HG03064 (cell line): ENCODE measurements at regions not wholly inside any gene's neighbourhood (a gene's known extent, or its start where the extent isn't known, plus 50 kb on each side); places are given as distances from the start of the nearest gene placed in this dataset.
"Not testable (repeated sequence)": the region's sequence is repeated elsewhere in the genome, so short reads cannot be mapped to it uniquely, and the experiment has no call there.

Experiments used
- ATAC-seq: cut with Tn5 transposase; IDR thresholded peaks from one replicate; pipeline ENCODE4 v1.9.1; 2021; ENCODE audit warnings: low read depth; ENCODE audit not compliant: unreplicated experiment

- ATAC-seq = no peak
Measured at GRCh38 chr6:169861431-169862042, 110.1 kb downstream of the ERMARD start.

- no peak for ATAC-seq
Measured at GRCh38 chr6:169859978-169860703, 108.7 kb downstream of the ERMARD start.

- ATAC-seq = no peak
Measured at GRCh38 chr6:169859401-169859977, 108.1 kb downstream of the ERMARD start.

GRCh38 chr6:169858935-169859351 lies 107.5 kb downstream of the ERMARD start:
- ATAC-seq = no peak

- ATAC-seq = no peak
Measured at GRCh38 chr6:169858293-169858934, 107.0 kb downstream of the ERMARD start.

- ATAC-seq = no peak
Measured at GRCh38 chr6:169857343-169858292, 106.2 kb downstream of the ERMARD start.

GRCh38 chr6:169856442-169857342 lies 105.3 kb downstream of the ERMARD start:
- not testable (repeated sequence) for ATAC-seq

- ATAC-seq = no peak
Measured at GRCh38 chr6:169854813-169855212, 103.4 kb downstream of the ERMARD start.

GRCh38 chr6:169854083-169854725 lies 102.8 kb downstream of the ERMARD start:
- ATAC-seq = no peak

- no peak for ATAC-seq
Measured at GRCh38 chr6:169853196-169854082, 102.0 kb downstream of the ERMARD start.

GRCh38 chr6:169852504-169853195 lies 101.2 kb downstream of the ERMARD start:
- ATAC-seq = no peak

- no peak for ATAC-seq
Measured at GRCh38 chr6:169851641-169852503, 100.5 kb downstream of the ERMARD start.

- ATAC-seq = no peak
Measured at GRCh38 chr6:169850746-169851145, 99.3 kb downstream of the ERMARD start.

GRCh38 chr6:169850154-169850553 lies 98.7 kb downstream of the ERMARD start:
- ATAC-seq = no peak

- ATAC-seq = no peak
Measured at GRCh38 chr6:169849396-169849795, 98.0 kb downstream of the ERMARD start.

GRCh38 chr6:169848946-169849345 lies 97.5 kb downstream of the ERMARD start:
- no peak for ATAC-seq
